ENCODE measurements at regions not wholly inside any gene's neighbourhood (a gene's known extent, or its start where the extent isn't known, plus 50 kb on each side); places are given as distances from the start of the nearest gene placed in this dataset.

DNA sequence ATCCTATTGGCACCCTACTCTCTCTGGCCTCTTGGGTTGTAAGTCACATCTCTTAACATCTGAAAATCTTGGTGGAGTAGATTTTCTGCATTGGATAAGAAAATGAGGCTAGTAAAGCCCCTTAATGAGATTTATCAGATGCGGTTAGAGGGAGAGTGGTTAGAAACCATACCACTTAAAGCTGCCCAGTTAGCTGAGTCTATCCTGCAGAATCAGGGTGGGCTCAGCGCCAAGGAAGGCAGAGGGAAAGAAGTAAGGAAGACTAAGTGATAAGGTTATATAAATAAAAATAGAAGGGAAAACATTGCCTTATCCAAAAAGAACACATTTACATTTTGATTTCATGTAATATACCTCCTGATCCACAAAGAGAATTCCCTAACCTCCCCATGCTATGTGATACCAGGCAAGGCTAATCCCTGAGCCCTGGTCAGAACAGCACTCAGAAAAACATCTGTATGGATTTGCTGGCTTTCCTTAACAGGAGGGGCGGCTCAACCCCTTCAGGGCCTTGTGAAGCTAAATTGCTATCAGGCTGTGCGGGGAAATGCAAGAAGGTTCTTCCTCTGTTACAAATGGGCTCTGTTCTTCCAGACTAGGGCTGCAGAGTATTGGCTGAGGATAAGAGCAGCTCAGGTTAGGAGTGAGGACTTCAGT lies 101.7 kb downstream of the SNX19 start:
- POLR2A ChIA-PET (ENCODE audit: low non-redundant PET) = no interaction called here
- no peak overlapping the region for H3K27ac ChIP-seq
- TF ChIP-seq, protein P1, sequence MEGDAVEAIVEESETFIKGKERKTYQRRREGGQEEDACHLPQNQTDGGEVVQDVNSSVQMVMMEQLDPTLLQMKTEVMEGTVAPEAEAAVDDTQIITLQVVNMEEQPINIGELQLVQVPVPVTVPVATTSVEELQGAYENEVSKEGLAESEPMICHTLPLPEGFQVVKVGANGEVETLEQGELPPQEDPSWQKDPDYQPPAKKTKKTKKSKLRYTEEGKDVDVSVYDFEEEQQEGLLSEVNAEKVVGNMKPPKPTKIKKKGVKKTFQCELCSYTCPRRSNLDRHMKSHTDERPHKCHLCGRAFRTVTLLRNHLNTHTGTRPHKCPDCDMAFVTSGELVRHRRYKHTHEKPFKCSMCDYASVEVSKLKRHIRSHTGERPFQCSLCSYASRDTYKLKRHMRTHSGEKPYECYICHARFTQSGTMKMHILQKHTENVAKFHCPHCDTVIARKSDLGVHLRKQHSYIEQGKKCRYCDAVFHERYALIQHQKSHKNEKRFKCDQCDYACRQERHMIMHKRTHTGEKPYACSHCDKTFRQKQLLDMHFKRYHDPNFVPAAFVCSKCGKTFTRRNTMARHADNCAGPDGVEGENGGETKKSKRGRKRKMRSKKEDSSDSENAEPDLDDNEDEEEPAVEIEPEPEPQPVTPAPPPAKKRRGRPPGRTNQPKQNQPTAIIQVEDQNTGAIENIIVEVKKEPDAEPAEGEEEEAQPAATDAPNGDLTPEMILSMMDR (conservative IDR thresholded peaks at IDR 0.05; ENCODE audit: low read depth) = no peak
- CTCF ChIA-PET = interaction anchor here (0.7 to 0.9 kb wide), 2 partner anchors 221 to 380 kb away, joined by 3 to 4 read pairs; no protein-coding TSS in a partner anchor
- no peak for DNase-seq (ENCODE audit: low spot score)

- no peak for DNase-seq (ENCODE audit: low spot score)
- no peak overlapping the region for H3K27ac ChIP-seq
- POLR2A ChIA-PET (ENCODE audit: low non-redundant PET) = no interaction called here
- TF ChIP-seq, protein P1 (conservative IDR thresholded peaks at IDR 0.05; ENCODE audit: low read depth) = no peak
- CTCF ChIA-PET = no interaction called here
Observed at GRCh38 chr11:130815097-130815802, 101.0 kb downstream of the SNX19 start.

DNA sequence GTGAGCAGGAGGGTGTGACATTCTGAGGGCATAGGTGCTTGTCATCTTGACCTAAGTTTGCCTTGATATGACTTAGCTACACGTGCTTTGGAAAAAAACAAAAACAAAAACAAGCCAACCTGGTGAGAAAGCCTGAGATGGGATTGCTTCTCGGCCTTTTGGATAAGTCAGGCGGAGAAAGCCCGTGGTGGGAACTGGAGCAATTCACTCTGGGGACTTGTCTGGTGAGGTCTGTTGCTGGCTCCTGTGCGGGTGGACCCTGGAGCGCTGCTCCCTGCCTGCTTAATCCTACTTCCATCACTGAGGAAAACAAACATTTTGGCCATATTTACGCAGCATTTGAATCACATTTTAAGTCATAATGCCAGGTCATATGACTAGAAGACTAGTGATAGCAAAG lies 100.3 kb downstream of the SNX19 start:
- no peak for DNase-seq (ENCODE audit: low spot score)
- TF ChIP-seq, protein P1 (conservative IDR thresholded peaks at IDR 0.05; ENCODE audit: low read depth) = no peak
- POLR2A ChIA-PET (ENCODE audit: low non-redundant PET) = interaction anchor here (0.7 kb wide), 1 partner anchor 10 kb away, joined by 4 read pairs; no protein-coding TSS in a partner anchor
- no peak overlapping the region for H3K27ac ChIP-seq
- CTCF ChIA-PET = no interaction called here

GRCh38 chr11:130816546-130817329 lies 99.5 kb downstream of the SNX19 start:
- ChIA-PET CTCF (no interaction called here), POLR2A (ENCODE audit: low non-redundant PET) (no interaction called here)
- TF ChIP-seq, protein P1 (conservative IDR thresholded peaks at IDR 0.05; ENCODE audit: low read depth) = no peak
- DNase-seq (ENCODE audit: low spot score) = no peak
- H3K27ac ChIP-seq = no peak overlapping the region

- DNase-seq (ENCODE audit: low spot score) = no peak
- ChIA-PET CTCF (no interaction called here), POLR2A (ENCODE audit: low non-redundant PET) (no interaction called here)
- TF ChIP-seq, protein P1 (conservative IDR thresholded peaks at IDR 0.05; ENCODE audit: low read depth) = no peak
- H3K27ac ChIP-seq = no peak overlapping the region
Observed at GRCh38 chr11:130817330-130817944, 98.8 kb downstream of the SNX19 start.

GRCh38 chr11:130819625-130820024 lies 96.7 kb downstream of the SNX19 start:
- ChIA-PET CTCF (no interaction called here), POLR2A (ENCODE audit: low non-redundant PET) (no interaction called here)
- H3K27ac ChIP-seq = no peak overlapping the region
- TF ChIP-seq, protein P1 (conservative IDR thresholded peaks at IDR 0.05; ENCODE audit: low read depth) = no peak
- no peak for DNase-seq (ENCODE audit: low spot score)

All from RWPE1 (cell line).